ENCODE measurements at regions not wholly inside any gene's neighbourhood (a gene's known extent, or its start where the extent isn't known, plus 50 kb on each side); places are given as distances from the start of the nearest gene placed in this dataset.

- POLR2A ChIA-PET, result no interaction called here
- no peak for ATAC-seq (ENCODE audit: low read depth)
- Mint-ChIP-seq H3K9me3 (no peaks in the 10 kb centered on the region), H3K36me3 (ENCODE audit: low read depth) (no peaks in the 10 kb centered on the region), H3K4me1 (no peaks in the 10 kb centered on the region), H3K4me3 (no peak overlapping the region), H3K27ac (no peak overlapping the region), H3K27me3 (peaks cover 4% of the 10 kb centered on the region)
- TF ChIP-seq CTCF (IDR thresholded peaks at IDR 0.05), result no peak
- CTCF ChIA-PET, result no interaction called here
- DNase-seq, result no peak
- intact Hi-C loops (cut with micrococcal nuclease), result no loop called here
Observed at GRCh38 chr2:238738917-238739316, 109.0 kb upstream of the TWIST2 start.

- H3K4me3 Mint-ChIP-seq, result no peak overlapping the region
- no peak for ATAC-seq (ENCODE audit: low read depth)
- no peak overlapping the region for H3K27ac Mint-ChIP-seq
- no peak for DNase-seq
- no peaks in the 10 kb centered on the region for H3K4me1 Mint-ChIP-seq
- H3K27me3 Mint-ChIP-seq, result peaks cover 6% of the 10 kb centered on the region
- ChIA-PET CTCF (no interaction called here), POLR2A (no interaction called here)
- no peaks in the 10 kb centered on the region for H3K9me3 Mint-ChIP-seq
- no peak for TF ChIP-seq CTCF (IDR thresholded peaks at IDR 0.05)
- no peaks in the 10 kb centered on the region for H3K36me3 Mint-ChIP-seq (ENCODE audit: low read depth)
- intact Hi-C loops (cut with micrococcal nuclease), result no loop called here
Observed at GRCh38 chr2:238739668-238740067, 108.2 kb upstream of the TWIST2 start.

GRCh38 chr2:238741277-238741676 is 106.6 kb upstream of the TWIST2 start:
- intact Hi-C loops (cut with micrococcal nuclease), result no loop called here
- ATAC-seq (ENCODE audit: low read depth) (no peak), DNase-seq (no peak)
- H3K4me1 Mint-ChIP-seq, result no peaks in the 10 kb centered on the region
- H3K27me3 Mint-ChIP-seq, result peaks cover 6% of the 10 kb centered on the region
- ChIA-PET CTCF (no interaction called here), POLR2A (no interaction called here)
- H3K27ac Mint-ChIP-seq, result no peak overlapping the region
- no peaks in the 10 kb centered on the region for H3K36me3 Mint-ChIP-seq (ENCODE audit: low read depth)
- no peak overlapping the region for H3K4me3 Mint-ChIP-seq
- no peak for TF ChIP-seq CTCF (IDR thresholded peaks at IDR 0.05)
- no peaks in the 10 kb centered on the region for H3K9me3 Mint-ChIP-seq

GRCh38 chr2:238742066-238742465 is 105.8 kb upstream of the TWIST2 start:
- Mint-ChIP-seq H3K27ac (no peak overlapping the region), H3K4me3 (no peak overlapping the region), H3K27me3 (peaks cover 6% of the 10 kb centered on the region), H3K9me3 (no peaks in the 10 kb centered on the region), H3K36me3 (ENCODE audit: low read depth) (no peaks in the 10 kb centered on the region), H3K4me1 (no peaks in the 10 kb centered on the region)
- CTCF ChIA-PET, result no interaction called here
- POLR2A ChIA-PET, result no interaction called here
- ATAC-seq (ENCODE audit: low read depth), result no peak
- TF ChIP-seq CTCF (IDR thresholded peaks at IDR 0.05), result no peak
- DNase-seq, result no peak
- intact Hi-C loops (cut with micrococcal nuclease), result no loop called here

- Mint-ChIP-seq H3K4me3 (no peak overlapping the region), H3K27ac (no peak overlapping the region), H3K36me3 (ENCODE audit: low read depth) (no peaks in the 10 kb centered on the region), H3K9me3 (no peaks in the 10 kb centered on the region), H3K27me3 (peaks cover 6% of the 10 kb centered on the region), H3K4me1 (no peaks in the 10 kb centered on the region)
- ChIA-PET POLR2A (no interaction called here), CTCF (no interaction called here)
- intact Hi-C loops (cut with micrococcal nuclease), result no loop called here
- DNase-seq (no peak), ATAC-seq (ENCODE audit: low read depth) (no peak)
- no peak for TF ChIP-seq CTCF (IDR thresholded peaks at IDR 0.05)
Observed at GRCh38 chr2:238742664-238743063, 105.2 kb upstream of the TWIST2 start.
